Stimulated activated CD4-positive, alpha-beta T cell treated with anti-CD3 and anti-CD28 coated beads, Interleukin-2, amount 100 ng/mL, for 4 hours (primary cell): ENCODE measurements at regions not wholly inside any gene's neighbourhood (a gene's known extent, or its start where the extent isn't known, plus 50 kb on each side); places are given as distances from the start of the nearest gene placed in this dataset.

ENCODE experiments used
- DNase-seq: peaks from one replicate; pipeline ENCODE4 v3.0.0-alpha.2; 2020; ENCODE audit warnings: low read depth

DNA sequence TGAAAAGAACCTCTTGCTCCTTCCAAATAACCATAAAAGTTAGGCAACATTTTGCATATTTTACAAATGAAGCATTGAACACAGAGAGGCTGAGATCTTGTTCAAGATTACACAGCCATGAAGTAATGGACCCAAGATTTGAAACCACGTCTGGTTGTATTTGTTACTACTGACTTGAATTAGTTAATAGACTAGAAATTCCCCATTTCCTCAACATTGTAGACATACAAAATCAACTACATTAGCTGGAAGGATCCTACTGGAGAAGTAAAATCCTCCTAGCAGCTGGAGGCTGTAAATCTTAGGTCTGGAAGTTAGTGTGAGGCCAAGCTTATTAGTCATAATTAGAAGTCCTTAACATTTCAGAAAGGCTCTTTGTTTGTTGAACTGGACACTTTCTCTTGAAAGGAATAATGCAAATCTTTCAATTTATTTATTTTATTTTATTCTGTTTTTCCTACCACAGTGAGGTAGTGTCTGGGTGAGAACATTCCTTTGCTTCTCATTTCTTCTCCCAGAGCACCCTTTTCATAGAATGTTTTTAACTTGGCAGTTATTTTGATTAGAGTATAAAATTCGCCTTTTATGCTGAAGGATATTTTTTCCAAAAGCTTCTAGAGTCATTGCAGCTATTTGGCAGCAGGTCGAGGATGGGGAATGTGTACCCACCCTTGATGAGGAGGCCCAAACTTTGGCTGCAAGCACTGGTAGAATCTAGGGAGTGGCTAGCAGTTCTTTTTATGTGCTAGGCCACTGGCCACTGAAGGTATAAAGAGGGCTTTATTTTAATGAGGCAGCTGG is 62.0 kb upstream of the CLNK start:
- DNase-seq, result no peak

DNA sequence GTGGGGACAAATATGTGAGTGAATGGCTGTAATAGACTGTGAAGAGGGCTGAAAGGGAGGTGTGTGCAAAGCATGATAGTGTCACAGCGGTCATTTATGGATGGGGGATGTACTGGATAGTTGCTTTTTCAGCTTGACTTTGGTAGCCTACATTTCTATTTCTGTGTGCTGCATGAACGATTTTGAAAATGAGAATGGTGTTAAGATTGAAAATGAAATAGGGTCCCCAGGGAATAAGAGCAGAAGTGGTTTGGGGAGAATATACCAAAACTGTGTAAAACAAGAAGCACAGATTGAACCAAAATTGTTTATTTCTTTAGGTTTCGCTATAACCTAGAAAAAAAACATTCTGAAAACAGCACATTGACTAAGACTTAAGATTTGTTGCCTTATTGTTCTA is 58.8 kb upstream of the CLNK start:
- DNase-seq, result no peak

- no peak for DNase-seq
Observed at GRCh38 chr4:10741961-10742699, 57.6 kb upstream of the CLNK start.

DNA sequence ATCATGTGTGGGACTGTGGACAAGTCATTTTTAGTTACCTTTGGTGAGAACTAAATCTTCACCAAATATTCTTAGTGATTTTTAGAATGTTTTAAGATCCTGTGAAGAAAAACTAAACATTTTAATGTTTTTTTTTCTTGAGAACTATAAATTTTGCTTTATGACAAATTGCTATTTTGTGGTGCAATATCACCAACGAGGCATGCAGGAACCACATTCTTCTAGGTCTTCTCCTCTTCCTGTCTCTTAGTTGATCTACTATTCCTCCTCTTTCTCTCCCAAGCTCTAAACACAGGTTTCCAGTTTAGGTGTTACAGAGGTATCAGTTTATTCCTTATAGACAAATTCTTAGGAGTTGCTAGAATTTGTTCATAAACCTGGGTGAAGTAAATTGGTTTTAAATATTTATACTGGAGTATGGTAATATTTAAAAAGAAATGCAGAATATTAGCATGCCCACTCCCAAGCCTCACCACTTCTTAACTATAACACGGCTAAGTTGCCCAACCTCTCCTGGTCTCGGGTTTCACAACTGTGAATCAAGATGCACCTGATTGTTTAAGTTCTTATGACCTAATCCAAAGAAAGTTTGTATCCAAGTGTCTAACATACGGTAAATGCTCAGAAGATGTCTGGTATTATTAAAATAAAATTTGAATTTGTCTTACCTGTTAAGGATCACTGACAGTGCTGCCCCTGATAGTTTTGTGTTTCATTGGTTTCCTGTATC is 56.5 kb upstream of the CLNK start:
- no peak for DNase-seq

GRCh38 chr4:10740251-10740650 is 55.7 kb upstream of the CLNK start:
- no peak for DNase-seq

GRCh38 chr4:10738826-10739489 is 54.4 kb upstream of the CLNK start:
- no peak for DNase-seq

DNA sequence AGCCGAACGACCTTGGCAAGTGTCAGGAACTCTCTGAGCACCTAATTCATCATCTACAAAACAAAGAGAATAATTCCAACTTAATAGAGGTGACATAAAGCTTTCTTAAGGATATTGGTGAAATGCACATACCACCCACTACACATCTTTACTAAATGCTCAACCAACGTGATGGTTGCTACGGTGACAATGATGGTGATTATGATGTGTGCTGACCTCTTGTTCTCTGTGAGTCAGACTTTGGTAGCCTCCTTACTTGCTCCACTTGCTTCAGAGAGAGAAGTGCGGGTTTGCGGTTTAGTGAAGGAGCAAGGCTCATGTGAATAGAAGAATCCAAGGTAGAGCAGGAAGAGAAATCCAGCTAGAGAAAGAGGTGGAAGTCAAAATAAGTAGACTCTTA is 52.8 kb upstream of the CLNK start:
- DNase-seq, result no peak

DNA sequence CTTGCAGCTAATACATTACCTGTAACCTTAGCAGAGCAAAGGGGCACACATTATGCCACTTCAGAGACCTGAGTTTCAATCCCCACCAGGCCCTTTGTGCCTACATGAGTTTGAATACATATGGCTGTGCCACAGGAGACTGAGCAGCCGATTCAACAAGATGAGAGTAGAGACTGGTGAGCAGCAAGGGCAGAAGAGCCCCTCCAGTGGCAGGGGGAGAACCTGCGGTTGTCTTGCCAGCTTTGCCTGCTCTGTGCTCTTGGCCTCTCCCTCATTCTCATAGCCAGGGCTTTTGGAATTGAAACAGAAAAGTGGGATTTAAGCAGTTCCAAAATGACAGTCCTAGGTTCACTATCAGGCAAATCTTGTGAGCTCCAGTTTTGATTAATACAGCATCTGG is 52.3 kb upstream of the CLNK start:
- no peak for DNase-seq

GRCh38 chr4:10736266-10736665 is 51.7 kb upstream of the CLNK start:
- no peak for DNase-seq

- peak; percentile 6 for DNase-seq
Observed at GRCh38 chr4:10734697-10735096, 50.1 kb upstream of the CLNK start.
